ENCODE measurements at regions not wholly inside any gene's neighbourhood (a gene's known extent, or its start where the extent isn't known, plus 50 kb on each side); places are given as distances from the start of the nearest gene placed in this dataset.
"Not testable (repeated sequence)": the region's sequence is repeated elsewhere in the genome, so short reads cannot be mapped to it uniquely, and the experiment has no call there.

DNA sequence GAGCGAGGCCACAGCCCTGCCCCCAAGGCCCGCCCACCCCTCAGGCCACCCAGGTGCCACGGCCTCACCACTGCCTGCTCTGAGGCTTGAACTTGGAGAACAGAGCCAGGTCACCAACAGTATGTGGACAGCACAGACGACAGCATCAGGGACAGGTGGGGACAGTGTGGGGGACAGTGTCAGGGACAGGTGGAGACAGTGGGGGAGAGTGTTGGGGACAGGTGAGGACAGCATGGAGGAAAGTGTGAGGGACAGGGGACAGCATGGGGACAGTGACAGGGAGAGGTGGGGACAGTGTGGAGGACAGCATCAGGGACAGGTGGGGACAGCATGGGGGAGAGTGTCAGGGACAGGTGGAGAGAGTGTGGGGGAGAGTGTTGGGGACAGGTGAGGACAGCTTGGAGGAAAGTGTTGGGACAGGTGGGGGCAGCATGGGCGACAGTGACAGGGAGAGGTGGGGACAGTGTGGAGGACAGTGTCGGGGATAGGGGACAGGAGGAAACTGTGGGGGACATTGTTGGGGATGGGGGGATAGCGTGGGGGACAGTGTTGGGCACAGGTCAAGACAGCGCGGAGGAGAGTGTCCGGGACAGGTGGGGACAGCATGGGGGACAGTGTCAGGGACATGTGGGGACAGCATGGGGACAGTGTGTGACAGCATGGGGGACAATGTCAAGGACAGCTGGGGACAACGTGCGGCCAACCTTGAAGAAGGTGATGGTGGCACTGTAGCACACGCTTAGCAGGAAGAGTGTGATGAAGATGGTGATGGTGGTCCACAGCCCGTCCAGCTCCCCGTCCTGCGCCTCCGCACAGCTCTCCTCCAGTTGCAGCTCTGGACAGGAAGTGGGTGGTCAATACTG lies 114.9 kb downstream of the TMEM121 start:
- DNase-seq = no peak

DNA sequence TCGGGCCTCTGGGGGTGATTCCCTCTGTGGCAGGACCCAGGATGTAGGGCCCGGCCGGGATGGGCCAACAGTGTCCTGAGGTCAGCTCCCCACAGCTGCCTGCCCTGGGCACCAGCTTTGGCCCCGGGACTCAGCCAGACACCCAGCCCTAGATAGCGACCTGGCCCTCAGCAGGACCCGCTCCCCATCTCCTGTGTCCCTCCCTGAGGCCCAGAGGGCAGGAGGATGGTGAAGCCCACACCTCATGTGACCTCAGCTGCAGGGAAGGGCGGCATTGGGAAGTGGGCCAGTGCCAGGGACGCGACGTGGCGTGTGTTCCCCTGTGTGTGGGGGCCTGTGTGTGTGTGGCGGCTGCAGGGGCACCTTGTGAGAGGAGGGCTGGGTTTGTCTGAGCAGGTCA lies 115.6 kb downstream of the TMEM121 start:
- DNase-seq = not testable (repeated sequence)

DNA sequence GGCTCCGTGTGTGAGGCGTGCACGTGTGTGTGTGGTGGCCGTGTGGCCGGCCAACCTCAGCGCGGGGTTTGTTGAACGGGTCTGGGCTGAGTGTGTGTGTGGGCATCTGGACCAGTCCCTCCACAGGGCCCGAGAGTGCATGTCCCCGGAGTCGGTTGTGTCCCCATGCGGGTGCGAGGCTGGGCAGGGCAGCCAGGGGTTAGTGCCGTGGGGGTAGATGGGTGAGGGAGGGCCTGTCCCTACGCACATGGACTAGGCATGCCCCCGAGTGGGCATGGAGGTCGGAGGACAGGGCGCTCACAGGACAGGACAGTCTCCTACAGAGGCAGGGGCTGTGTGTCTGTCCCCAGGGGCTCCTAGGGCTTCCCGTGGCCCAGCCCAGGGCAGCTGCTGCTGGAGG lies 116.1 kb downstream of the TMEM121 start:
- DNase-seq = not testable (repeated sequence)

DNA sequence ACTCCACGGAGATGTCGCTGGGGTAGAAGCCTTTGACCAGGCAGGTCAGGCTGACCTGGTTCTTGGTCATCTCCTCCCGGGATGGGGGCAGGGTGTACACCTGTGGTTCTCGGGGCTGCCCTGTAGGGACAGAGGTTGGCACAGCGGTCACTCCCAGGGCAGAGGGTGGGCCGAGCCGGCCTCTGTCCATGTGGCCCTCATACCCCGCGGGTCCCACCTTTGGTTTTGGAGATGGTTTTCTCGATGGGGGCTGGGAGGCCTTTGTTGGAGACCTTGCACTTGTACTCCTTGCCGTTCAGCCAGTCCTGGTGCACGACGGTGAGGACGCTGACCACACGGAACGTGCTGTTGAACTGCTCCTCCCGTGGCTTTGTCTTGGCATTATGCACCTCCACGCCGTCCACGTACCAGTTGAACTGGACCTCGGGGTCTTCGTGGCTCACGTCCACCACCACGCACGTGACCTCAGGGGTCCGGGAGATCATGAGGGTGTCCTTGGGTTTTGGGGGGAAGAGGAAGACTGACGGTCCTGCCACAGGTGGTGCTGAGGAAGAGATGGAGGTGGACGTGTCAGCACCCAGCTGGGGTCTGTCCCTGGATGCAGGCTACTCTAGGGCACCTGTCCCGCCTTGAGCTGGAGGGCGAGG lies 117.1 kb downstream of the TMEM121 start:
- not testable (repeated sequence) for DNase-seq

- not testable (repeated sequence) for DNase-seq
Measured at GRCh38 chr14:105644053-105644435, 117.7 kb downstream of the TMEM121 start.

DNA sequence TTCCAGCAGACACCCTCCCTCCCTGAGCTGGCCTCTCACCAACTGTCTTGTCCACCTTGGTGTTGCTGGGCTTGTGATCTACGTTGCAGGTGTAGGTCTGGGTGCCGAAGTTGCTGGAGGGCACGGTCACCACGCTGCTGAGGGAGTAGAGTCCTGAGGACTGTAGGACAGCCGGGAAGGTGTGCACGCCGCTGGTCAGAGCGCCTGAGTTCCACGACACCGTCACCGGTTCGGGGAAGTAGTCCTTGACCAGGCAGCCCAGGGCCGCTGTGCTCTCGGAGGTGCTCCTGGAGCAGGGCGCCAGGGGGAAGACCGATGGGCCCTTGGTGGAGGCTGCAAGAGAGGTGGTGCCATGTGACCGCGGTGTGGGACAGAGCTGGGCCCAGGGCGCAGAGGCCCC lies 118.1 kb downstream of the TMEM121 start:
- not testable (repeated sequence) for DNase-seq

DNA sequence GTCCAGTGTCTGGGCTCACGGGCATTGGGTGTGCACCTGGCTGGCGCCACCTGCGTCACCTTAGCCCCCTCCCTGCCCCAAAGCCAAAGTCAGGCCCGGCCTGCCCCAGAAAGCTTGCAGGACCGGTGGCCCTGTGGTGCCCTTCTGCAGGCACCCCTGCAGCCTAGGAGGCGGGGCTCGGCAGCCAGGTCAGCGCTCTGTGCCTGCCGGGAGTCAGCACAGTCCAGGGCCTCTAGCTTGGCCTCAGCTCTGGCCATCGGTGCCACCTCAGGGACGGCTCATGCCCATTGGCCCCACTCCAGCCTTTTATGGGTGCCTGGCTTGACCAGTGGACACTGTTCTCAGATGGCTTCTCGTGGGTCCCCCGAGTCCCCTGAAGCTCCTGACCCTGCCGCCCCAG lies 118.5 kb downstream of the TMEM121 start:
- not testable (repeated sequence) for DNase-seq

GRCh38 chr14:105645389-105645788 lies 119.0 kb downstream of the TMEM121 start:
- not testable (repeated sequence) for DNase-seq

- no peak for DNase-seq
Measured at GRCh38 chr14:105646175-105646574, 119.8 kb downstream of the TMEM121 start.

DNA sequence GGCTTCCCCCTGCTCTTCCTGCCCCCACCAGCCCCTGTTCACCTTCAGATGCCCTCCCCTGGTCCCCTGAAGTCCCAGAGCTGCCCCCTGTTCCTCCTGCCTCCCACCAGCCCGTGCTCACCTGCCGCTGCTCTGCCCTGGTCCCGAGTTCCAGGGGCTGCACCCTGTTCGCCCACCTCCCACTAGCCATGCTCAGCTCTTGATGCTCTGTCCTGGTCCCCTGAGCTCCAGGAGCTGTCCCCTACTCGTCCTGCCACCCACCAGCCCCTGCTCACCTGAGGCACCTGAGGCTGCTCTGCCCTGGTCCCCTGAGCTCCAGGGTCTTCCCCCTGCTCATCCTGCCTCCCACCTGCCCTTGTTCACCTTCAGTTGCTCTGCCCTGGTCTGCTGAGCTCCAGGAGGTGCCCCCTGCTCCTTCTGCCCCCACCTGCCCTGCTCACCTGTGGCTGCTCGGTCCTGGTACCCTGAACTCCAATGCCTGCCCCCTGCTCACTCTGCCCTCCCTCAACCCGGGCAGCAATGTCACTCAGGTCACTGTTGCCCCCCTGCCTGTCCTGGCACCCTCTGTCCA lies 120.4 kb downstream of the TMEM121 start:
- not testable (repeated sequence) for DNase-seq

GRCh38 chr14:105647426-105647783 lies 121.0 kb downstream of the TMEM121 start:
- not testable (repeated sequence) for DNase-seq

GRCh38 chr14:105647784-105648608 lies 121.6 kb downstream of the TMEM121 start:
- DNase-seq = no peak

- DNase-seq = not testable (repeated sequence)
Measured at GRCh38 chr14:105648609-105649535, 122.5 kb downstream of the TMEM121 start.

GRCh38 chr14:105652317-105652716 lies 125.9 kb downstream of the TMEM121 start:
- not testable (repeated sequence) for DNase-seq

DNA sequence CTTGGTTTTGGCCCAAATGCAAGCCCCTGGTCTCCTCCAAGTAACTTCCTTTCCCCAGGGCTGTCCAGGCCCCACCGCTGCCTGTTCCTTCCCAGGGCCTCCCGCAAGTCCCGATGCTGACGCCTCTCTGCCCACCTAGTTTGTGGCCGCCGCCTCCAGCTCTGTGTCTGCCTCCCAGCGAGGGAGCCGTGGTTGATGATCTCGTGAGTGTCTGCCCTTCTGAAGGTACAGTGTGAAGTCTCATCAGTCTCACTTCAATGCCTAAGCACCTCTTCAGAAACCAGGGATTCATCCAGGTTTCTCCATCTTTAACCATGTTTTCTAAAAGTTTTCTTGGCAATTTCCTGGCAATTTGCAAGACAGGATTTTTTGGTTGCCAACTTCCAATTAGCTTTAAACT lies 127.5 kb downstream of the TMEM121 start:
- not testable (repeated sequence) for DNase-seq

DNA sequence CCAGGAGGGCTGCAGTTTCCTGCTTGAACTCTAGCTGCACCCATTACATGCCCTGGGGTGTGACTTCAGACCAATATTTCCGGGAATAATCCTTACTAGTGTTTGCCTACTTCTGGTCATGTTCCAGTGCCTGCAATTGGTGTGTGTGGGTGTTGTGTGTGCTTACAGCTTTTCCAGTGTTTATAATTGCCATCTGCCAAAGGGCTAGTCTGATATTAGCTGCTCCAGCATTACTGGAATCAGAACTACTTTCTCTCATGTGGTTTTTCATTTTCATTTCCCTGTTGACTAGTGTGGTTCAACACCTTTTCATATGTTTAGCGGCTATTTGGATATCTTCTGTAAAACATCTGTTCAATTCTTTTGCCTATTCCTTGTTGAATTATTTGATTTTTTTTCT lies 132.9 kb downstream of the TMEM121 start:
- DNase-seq = not testable (repeated sequence)

DNA sequence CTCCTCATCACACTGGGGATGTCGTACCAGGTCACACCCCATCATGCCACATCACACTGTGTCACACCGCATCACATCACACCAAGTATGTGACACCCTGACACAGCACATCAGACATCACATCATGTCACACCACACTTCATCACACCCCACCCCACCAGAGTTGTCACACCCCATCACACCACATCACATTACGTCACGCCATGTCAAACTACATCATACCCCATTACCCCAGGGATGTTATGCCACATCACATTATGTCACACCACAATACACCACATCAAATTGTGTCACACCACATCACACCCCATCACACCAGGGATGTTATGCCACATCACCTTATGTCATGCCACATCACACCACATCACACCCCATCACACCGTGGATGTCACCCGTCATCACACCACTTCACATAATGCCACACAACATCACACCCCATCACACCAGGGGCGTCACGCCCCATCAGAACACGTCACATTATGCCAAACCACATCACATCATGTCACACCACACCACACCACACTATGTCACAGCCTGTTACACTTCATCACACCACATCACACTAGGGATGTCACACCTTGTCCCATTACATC lies 133.6 kb downstream of the TMEM121 start:
- DNase-seq = no peak

DNA sequence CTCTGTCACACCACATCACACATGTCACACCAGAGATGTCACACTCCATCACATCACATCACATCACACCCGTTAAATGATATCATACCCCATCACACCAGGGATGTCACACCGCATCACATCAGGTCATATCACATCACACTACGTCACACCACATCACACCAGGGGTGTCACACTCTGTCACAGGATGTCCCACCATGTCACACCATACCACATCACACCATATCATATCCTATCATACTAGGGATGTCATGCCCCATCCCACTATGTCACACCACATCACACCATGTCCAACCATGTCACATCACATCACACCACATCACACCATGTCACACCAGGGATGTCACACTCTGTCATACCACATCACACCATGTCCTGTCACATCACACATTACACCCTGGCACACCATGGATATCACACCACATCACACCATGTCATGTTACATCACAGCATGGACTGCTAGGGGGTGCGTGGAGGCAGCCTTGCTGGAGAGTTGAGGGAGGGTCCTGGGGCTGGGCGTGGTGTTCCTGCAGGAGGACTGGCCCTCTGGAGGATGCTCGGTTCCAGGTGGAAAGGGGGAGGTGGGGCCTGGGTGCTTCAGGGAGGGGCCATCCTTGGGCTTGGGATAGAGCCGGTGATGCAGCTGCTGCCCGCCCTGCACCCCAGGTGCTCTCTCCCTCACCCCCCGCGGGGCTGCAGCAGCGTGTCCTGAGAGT lies 134.6 kb downstream of the TMEM121 start:
- DNase-seq = no peak

DNA sequence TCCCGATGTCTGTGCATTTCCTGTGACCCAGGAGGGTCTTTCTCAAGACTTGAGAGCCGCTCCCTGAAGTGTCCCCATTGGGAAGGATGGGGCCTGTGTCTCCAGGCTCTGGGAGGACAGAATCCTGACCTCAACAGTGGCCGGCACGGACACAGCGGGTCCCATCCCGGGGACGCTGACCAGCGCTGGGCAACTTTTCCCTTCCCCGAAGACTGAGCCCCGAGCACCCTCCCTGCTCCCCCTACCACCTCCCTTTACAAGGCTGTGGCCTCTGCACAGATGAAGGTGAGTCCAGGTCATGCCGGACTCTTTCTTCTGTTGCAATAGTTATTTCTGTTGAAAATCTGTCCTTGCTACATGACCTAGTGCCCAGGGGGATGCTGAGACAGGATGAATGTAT lies 135.7 kb downstream of the TMEM121 start:
- not testable (repeated sequence) for DNase-seq

GRCh38 chr14:105662592-105662991 lies 136.2 kb downstream of the TMEM121 start:
- DNase-seq = not testable (repeated sequence)

DNA sequence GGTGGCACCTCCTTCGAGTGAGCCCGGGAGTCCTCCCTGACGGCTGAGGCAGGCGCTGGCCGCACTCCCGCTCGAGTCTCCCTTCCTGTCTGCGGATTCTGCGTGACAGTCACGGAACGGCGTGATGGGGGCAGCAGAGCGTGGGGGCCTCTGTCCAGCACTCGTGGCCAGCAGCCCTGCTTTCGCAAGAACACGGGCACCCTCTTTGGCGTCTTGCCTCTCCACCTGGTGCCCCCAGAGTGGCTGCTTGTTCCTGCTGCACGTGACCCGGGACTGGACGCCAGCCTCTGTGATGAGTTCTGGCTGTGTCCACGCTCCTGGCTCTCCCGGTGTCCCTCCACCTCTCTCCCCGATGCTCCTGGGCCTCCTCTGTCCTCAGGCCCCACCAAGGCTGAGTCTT lies 136.9 kb downstream of the TMEM121 start:
- DNase-seq = not testable (repeated sequence)
